GM12874 (cell line): ENCODE measurements at regions not wholly inside any gene's neighbourhood (a gene's known extent, or its start where the extent isn't known, plus 50 kb on each side); places are given as distances from the start of the nearest gene placed in this dataset.

ENCODE experiments used
- CTCF ChIP-seq: IDR thresholded peaks from 2 replicates; pipeline ENCODE4 v1.5.1; 2011; ENCODE audit warnings: low read depth, mild to moderate bottlenecking, control low read depth, low read length, moderate library complexity; ENCODE audit not compliant: insufficient read depth

- no peak for TF ChIP-seq CTCF
Observed at GRCh38 chr4:52247941-52248340, 196.8 kb downstream of the SPATA18 start.

- no peak for TF ChIP-seq CTCF
Observed at GRCh38 chr4:52248820-52249219, 197.7 kb downstream of the SPATA18 start.

GRCh38 chr4:52249581-52249980 lies 198.5 kb downstream of the SPATA18 start:
- TF ChIP-seq CTCF, result no peak

GRCh38 chr4:52250154-52250553 lies 199.1 kb downstream of the SPATA18 start:
- no peak for TF ChIP-seq CTCF

GRCh38 chr4:52251864-52252263 lies 200.8 kb downstream of the SPATA18 start:
- no peak for TF ChIP-seq CTCF

GRCh38 chr4:52253025-52253424 lies 201.9 kb downstream of the SPATA18 start:
- no peak for TF ChIP-seq CTCF

- TF ChIP-seq CTCF, result no peak
Observed at GRCh38 chr4:52256522-52256921, 205.4 kb downstream of the SPATA18 start.

- no peak for TF ChIP-seq CTCF
Observed at GRCh38 chr4:52259978-52260377, 208.9 kb downstream of the SPATA18 start.
